AG09309 (cell line): ENCODE measurements at regions not wholly inside any gene's neighbourhood (a gene's known extent, or its start where the extent isn't known, plus 50 kb on each side); places are given as distances from the start of the nearest gene placed in this dataset.

Source experiments
- DNase-seq: peaks from one replicate; pipeline ENCODE4 v3.0.0-alpha.2; 2010; ENCODE audit warnings: low read depth
- H3K4me3 ChIP-seq: 2 replicates; pipeline ENCODE4 v1.5.1; 2011; ENCODE audit warnings: mild to moderate bottlenecking, low read depth, low read length, moderate library complexity; ENCODE audit not compliant: control insufficient read depth
- TF ChIP-seq, protein P1 (sequence below): IDR thresholded peaks from 2 replicates; pipeline ENCODE4 v1.5.1; 2011; ENCODE audit warnings: mild to moderate bottlenecking, low read depth, low read length, inconsistent platforms; ENCODE audit not compliant: insufficient read depth, control insufficient read depth; ENCODE audit errors: missing control alignments

DNA sequence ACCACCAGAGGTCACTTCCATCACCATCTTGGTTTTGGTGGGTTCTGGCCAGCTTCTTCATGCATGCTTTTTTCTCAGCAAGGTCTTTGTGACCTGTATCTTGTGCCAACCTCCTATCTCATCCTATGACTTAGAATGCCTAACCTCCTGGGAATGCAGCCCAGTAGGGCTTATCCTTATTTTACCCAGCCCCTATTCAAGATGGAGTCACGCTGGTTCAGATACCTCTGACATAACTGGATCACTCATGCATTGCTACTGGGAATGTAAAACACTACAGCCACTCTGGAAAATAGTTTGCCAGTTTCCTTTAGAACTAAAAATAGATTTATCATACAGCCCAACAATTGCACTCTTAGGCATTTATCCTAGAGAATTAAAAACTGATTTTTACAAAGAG, 219.2 kb downstream of the IRS1 start:
- DNase-seq = no peak
- TF ChIP-seq, protein P1, sequence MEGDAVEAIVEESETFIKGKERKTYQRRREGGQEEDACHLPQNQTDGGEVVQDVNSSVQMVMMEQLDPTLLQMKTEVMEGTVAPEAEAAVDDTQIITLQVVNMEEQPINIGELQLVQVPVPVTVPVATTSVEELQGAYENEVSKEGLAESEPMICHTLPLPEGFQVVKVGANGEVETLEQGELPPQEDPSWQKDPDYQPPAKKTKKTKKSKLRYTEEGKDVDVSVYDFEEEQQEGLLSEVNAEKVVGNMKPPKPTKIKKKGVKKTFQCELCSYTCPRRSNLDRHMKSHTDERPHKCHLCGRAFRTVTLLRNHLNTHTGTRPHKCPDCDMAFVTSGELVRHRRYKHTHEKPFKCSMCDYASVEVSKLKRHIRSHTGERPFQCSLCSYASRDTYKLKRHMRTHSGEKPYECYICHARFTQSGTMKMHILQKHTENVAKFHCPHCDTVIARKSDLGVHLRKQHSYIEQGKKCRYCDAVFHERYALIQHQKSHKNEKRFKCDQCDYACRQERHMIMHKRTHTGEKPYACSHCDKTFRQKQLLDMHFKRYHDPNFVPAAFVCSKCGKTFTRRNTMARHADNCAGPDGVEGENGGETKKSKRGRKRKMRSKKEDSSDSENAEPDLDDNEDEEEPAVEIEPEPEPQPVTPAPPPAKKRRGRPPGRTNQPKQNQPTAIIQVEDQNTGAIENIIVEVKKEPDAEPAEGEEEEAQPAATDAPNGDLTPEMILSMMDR = no peak

DNA sequence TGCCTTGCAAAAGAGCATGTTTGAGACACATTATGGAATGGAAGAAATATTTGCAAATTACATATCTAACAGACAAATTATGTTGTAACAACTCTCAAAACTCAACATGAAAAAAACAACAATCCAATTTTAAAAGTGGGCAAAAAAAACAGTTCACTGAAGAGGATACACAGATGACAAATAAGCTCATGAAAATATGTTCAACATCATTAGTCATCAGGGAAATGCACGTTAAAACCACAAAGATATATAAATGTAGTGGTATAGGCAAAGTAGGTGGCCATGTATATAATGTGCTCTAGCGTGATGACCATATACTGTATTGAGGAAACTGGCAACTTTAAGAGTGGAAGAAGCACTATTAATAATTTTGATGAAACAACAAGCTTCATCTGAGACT, 220.1 kb downstream of the IRS1 start:
- no peak overlapping the region for H3K4me3 ChIP-seq
- TF ChIP-seq, protein P1 = no peak
- no peak for DNase-seq

More for the DNA sequence above, 219.2 kb downstream of the IRS1 start:
- no peak overlapping the region for H3K4me3 ChIP-seq

DNA sequence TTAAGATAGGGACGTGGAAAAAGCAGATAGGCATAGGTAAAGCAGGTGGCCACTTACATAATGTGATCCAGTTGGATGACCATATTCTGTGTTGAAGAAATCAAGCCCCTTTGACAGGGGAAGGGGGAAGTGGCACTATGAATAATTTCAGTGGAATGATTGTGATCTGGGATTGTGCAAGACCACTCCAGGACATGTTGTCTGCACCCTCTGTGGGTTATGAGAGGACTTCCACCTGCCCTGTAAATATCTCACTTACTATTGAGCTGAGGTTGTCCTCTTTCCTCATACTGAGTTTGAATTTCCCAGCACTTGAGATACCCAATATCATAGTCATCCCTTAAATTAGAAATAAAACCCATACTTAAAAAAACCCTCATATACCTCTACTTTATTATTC, 220.7 kb downstream of the IRS1 start:
- no peak overlapping the region for H3K4me3 ChIP-seq
- DNase-seq = no peak
- TF ChIP-seq, protein P1 = no peak

DNA sequence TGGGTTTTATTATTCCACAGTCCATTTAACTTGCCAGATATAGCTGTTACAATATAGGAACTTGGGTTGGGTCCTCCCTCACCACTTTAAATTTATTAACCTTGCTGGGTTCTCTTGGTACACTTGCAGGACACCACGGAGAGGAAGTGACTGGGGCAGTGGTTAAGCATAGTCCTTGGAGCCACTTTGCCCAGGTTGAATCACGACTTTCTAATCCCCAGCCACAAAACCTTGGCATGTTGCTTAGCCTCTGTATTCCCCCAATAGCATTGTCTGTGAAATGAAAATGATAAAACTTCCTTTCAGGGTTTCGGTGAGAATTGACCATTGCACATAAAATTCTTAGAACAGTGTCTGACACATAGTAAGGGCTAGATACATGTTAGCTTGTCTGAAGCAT, 221.2 kb downstream of the IRS1 start:
- TF ChIP-seq, protein P1 = no peak
- H3K4me3 ChIP-seq = no peak overlapping the region
- DNase-seq = no peak

DNA sequence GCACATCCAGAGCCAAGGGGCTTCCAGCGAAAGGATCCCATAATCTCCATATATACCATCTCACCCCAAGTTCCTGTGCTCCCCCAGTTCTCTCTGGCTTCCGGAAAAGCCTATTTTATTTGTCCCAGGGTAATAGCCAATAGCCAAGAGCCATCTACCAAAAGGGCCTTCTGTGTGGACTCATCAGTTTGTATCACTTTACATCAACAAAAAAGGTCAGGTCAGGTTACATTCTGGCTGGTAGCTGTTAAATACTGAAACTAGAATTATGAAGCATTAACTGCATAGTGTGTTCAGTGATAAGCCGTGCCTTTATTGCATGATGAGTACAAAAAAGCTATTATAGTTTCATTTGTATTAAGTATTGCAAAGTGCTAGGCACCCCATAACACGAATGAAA, 223.7 kb downstream of the IRS1 start:
- DNase-seq = no peak
- TF ChIP-seq, protein P1 = no peak
- H3K4me3 ChIP-seq = no peak overlapping the region

DNA sequence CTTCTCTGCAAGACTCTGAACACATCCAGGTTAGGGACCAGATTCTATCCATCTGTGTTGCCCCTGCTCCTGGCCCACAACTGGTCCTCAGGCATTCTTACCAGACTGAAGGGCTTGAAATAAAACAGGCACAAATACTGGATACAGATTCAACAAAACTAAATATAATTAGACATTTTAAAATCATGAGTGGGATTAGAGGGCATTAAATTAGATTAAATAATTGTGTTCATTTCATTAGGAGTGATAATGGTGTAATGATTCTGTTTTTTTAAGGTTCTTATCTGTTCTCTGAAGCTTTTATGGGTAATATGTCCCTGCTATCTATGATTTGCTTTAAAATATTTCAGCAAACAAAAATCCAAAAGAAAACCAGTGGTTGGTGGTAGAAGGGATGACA, 226.5 kb downstream of the IRS1 start:
- no peak overlapping the region for H3K4me3 ChIP-seq
- TF ChIP-seq, protein P1 = no peak
- no peak for DNase-seq

DNA sequence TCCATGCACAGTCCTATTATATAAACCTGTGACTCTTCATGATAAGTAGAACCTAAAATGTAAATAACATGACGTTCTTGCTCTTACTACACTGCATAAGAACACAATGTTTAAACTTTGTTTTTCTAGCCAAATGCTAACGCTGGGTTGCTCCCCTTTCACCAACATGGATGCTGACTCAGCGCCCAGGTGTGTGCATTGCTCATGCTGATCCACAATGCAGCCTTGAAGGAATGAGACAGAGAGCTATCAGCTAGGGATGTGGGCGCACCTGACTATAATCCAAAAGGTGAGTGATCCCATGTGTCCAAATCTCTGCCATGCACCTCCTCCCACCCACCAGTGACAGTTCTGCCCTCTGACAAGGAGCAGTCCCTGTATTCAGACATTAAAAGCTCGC, 235.0 kb downstream of the IRS1 start:
- no peak for DNase-seq
- TF ChIP-seq, protein P1 = no peak
- no peak overlapping the region for H3K4me3 ChIP-seq
